HG02610 (cell line): ENCODE measurements at regions not wholly inside any gene's neighbourhood (a gene's known extent, or its start where the extent isn't known, plus 50 kb on each side); places are given as distances from the start of the nearest gene placed in this dataset.
"Not testable (repeated sequence)": the region's sequence is repeated elsewhere in the genome, so short reads cannot be mapped to it uniquely, and the experiment has no call there.

ENCODE experiments used
- ATAC-seq: cut with Tn5 transposase; IDR thresholded peaks from one replicate; pipeline ENCODE4 v1.9.1; 2021; ENCODE audit warnings: mild to moderate bottlenecking, moderate library complexity; ENCODE audit not compliant: unreplicated experiment

DNA sequence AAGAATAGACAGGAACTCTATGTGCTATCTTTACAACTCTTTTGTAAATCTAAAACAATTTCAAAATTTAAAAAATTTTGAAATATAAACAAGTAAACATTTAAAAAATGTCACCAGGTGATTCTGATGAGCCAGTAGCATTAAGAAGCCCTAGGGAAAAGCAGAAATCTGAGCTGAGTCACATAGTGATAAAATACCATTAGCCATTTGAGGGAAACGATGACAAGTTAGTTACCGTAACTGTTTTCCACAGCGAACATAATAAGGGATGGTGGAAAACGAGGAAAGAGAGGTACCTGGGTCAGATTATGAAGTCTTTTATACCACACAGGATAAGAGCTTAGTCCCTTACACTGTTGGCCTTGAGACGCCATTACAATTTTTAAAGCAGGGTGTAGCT lies 55.5 kb downstream of the PRR15 start:
- no peak for ATAC-seq

DNA sequence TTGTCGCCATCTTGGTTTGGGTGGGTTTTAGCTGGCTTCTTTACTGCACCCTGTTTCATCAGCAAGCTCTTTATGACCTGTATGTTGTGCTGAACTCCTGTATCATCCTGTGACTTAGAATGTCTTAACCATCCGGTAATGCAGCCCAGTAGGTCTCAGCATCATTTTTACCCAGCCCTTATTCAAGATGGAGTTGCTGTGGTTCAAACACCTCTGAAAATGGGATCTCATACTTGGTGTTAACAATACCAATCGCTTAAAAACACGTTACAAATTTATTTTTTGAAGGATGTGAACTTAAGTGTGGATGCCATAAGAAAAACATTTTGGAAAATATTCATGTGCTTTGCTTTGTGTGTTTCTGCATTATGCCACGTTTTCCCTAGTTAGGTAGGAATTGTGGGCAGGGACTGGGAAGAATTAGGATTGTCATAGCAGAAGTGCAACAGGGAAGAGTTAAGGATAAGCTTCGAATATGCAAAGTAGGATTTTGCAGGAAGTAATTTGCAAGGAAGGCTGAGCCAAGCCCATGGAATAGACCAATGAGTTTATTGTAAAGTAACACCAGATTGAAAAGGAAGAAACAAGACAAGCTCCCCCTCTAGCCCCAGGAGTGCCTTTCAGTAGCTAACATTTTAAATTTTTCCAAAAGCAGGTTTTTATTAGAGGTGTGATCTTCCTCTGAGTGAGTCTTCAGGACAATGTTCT lies 56.4 kb downstream of the PRR15 start:
- ATAC-seq, result no peak

DNA sequence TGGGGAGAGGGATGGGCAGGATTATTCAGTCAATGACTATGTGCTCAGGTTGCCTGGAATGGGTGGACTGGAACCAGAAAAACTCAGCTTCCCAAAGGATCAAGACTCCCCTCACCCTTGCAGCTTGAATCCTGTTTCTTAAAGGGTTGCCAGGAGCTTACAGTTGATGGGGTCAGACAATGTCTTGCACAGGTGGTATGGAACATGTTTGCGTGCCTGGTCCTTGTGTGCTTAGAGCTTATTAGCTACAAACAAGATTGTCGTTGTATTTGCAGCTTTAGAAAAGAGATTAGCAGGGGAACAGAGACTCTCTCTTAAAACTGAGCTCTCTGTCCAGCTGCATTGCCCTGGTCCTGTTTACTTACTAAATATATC lies 56.9 kb downstream of the PRR15 start:
- ATAC-seq, result no peak

DNA sequence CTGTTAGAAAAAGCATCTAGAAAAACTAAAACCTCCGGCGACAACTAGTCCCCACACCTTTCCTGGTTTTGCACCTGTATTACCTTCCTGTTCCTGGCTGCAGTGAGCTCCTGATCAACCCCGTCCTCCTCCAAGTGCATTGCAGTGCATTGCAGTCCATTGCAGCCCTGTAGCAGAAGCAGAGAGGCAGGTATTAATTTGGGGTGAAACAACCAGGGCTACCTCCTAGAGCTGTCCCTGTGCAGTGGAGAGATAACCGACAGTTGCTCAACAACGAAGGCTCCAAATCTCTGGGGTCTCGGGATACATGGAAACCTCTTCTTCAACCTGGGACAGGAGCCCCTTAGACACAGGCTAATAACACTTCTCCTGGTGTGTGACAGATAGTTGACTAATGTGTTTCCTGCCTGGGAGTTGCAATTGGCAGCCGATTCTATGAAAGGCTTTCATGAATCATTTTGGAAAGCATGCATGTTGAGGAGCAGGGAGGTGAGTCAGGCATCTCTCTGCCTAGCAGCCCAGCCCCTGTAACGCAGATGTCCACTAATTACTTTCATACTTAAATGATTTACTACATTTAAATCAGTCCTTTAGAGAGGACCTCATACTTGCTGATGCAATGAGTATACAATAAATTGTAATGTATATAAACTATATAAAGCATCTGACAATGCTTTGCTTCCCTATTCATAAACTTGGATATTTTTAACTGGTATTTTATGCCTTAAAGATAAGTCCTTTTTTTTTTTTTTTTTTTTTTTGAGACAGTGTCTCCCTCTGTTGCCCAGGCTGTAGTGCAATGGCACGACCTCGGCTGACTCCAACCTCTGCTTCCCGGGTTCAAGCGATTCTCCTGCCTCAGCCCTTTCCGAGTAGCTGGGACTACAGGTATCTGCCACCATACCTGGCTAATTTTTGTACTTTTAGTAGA lies 59.0 kb downstream of the PRR15 start:
- ATAC-seq, result no peak

DNA sequence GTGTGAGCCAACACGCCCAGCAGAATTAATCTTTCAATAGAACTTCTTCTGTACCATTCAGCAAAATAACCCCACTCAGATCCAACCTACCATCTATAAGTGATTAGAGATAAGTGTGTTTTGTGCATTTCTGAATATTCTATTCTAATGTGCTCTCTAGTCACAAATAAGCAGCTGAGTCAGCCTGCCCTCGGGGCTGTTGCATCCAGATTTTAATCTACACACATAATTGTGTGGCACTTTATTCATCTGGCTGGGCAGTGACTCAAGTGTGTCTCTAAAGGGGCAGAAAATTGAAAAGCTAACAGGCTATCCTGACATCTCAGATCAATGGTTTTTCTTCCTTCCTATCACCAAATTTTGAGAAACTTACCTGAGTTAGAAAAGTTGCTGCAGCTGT lies 60.3 kb downstream of the PRR15 start:
- ATAC-seq, result no peak

DNA sequence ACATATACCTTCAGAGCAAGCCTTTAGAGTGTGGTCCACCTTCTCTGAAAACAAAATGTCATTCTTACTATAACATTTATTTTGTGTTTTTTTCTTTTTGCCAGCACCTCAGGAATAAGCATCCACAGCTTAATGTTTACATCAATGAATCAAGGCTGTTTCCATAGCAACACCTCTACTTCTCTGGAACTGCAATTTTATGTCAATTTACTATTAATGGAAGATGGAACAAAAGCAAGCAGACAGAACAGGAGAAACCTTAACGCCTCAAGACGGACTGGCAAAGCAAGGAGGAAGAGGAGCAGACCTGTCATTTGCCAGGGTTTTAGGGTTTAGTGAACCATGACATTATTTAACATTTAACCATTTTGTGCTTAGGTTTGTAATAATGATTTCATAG lies 63.1 kb downstream of the PRR15 start:
- no peak for ATAC-seq

DNA sequence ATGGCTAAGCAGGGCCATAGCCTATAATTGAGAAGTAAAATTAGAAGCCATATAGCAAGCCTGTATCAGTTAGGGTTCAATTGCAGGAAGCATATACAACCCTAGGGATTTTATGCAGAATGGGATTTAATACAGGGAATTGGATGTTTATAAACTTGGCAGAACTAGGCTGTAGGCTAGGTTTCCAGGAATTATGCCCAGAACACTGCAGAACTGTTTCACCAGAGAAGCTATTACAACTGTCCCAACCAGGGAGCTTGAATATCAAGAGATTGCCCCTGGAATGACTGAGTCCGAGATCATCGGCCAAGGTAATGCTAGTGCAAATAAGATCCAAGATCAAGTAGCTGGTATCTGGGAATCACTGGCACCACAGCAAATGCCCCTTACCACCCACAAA lies 64.0 kb downstream of the PRR15 start:
- ATAC-seq, result no peak

DNA sequence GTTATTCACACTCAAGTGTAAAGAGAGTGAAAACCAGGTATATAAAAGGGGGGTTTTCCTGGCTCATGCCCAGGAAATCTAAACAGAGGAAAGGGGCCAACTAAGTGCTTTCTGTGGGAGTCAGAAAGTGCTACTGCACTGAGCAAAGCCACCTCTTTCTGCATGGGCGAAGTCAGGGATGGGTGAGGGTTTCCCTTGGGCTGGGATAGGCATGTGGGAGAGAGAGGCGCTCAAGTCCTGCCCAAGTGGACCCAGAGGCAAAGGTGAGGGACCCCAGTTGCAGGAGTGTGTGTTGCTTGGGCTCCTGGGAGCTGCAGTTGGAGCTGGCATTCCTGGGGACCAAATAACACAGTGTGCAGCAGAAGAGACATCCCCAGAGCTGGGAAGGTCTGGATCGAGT lies 65.9 kb downstream of the PRR15 start:
- no peak for ATAC-seq

DNA sequence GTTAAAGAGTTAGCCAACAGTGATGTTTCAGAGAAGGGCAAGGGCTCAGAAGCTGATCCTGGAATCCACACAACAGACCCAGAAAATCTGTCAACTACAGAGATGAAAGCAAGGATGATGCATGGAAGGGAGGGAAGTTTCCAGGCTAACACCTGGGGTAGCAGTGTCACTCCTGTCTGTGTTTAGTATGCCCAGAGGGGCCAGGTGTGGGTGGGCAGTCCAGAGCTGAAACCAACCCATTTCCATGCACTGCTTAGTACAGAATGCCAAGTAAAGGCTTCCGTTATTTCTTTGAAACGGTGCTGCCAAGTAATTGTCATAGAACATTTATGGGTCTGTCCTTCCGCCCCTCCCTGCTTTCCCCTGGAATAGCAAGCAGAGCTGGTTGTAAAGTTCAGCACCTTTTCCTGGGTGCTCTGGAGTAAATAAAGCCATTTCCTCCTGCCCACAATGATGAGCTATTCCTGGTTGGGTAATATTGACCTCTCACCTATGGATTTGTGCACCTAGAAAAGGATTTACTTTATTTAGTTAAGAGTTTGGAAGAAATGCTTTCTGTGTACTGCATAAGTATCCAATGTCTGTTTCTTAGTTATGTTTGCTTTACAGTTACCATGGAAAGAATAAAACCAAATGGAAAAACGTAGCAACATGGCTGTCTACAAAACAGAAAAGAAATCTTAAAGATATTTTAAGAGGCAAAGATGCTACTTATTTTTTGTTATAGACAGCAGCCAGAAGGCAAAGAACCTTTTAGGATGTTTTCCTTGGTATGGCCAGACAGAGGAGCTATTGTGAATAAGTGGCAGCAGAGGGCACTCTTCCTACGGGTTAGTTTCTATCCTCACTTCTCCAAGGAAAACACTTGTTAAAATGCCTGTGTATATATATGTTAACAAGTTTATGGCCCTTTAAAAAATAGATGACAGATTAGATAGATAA lies 71.7 kb downstream of the PRR15 start:
- ATAC-seq, result not testable (repeated sequence)

DNA sequence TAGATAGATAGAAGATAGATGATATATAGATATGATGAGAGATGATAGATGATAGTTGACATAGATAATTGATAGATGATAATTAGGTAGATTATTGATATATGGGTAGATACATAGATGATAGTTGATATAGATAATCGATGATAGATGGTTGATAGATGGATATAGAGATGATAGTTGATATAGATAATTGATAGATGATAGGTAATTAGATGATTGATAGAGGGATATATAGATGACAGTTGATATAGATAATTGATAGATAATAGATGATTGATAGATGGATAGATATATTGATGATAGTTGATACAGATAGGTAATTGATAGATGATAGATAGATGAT lies 72.3 kb downstream of the PRR15 start:
- no peak for ATAC-seq

DNA sequence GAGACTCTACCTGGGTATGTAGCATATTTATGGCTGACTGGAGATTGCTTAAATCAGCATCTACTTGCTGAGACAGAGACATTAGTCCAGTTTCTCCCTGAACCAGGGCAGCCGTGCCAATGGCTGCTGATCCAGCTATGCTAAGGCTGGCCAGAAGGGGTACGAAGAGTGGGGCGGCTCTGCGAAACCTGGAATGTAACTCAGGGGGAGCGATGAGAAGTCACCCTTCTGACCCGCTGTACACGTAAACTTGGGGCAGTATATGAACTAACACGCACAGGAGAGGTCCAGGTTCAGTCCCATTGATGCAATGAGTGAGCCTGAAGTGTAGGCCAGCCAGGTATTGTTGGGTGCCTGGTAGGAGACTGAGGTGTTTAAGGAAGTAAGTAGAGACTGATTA lies 73.7 kb downstream of the PRR15 start:
- ATAC-seq, result no peak

DNA sequence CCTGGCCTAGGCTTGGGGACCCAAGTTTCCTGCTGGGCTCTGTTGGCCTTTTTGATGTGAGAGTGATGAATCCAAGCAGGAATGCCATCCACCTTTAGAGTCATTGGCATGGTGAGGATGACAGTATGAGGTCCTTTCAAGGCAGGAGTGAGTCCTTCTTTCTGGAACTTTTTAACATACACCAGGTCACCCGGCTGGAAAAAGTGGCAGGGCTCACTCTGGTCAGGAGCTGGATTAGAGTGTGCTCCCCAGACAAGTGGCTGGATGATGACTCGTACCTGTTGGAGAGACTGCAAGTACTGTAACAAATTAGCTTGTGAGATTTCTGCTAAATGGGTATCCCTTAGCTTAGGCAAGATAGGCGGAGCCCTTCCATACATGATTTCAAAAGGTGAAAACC lies 75.2 kb downstream of the PRR15 start:
- ATAC-seq, result not testable (repeated sequence)

DNA sequence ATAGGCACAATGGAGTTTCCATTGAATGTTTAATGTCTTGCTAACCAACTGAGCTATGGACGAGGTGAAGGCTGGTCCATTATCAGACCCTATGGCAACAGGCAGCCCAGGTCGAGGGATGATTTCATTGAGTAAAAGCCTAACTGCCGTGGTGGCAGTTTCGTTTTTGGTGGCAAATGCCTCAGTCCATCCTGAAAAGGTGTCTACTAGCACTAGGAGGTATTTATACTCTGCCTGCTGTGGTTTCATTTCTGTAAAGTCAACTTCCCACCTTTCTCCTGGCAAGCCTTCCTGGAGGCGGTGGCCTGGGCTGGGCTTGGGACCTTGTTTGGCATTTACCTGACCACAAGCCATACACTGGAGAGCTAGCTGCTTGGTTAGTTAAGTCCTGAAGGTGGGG lies 75.8 kb downstream of the PRR15 start:
- ATAC-seq, result no peak

DNA sequence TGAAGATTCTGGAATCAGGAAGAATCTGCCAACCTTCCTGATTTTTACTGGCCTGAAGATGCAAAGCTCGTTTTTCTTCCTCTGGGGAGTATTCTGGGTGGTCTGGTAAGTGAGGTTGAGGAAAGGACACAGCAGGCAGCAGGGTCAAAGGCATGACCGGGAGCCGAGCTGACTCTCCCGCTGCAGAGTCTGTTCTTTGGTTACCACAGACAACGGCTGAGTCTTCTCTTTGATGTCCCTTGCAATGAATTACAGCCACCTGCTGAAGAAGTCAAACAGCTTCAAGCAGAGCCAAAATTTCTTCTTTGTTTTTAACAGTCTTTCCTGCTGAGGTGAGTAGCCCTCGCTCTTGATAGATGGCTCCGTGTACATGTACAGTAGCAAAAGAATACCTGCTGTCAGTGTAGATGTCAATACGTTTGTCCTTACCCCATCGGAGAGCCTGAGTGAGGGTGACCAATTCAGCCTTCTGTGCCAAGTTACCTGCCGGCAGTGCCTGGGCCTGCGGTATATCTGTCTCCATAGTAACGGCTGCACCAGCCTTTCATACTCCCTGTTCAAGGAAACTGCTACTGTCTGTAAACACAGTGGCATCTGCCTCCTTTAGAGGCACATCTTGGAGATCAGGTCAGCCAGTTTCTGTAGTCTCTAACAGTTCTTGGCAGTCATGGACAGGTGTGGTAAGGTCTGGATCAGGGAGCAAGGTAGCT lies 76.4 kb downstream of the PRR15 start:
- no peak for ATAC-seq

DNA sequence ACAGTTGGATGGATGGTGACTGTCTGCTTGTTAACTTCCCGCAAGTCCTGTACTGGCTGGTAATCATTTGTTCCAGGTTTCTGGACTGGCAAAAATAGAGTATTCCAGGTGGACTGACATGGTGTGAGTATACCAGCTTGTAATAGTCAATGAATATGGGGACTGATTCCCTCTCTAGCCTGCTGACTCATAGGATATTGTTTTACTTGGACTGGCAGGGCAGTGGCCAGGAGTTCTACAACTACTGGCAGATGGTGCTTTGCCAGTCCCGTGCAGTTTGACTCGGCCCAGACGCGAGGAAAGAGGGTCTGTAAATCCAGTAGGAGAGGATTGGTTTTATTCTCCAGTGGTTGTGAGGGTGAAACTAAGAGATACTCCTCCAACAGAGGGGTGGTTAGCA lies 78.0 kb downstream of the PRR15 start:
- ATAC-seq, result no peak

DNA sequence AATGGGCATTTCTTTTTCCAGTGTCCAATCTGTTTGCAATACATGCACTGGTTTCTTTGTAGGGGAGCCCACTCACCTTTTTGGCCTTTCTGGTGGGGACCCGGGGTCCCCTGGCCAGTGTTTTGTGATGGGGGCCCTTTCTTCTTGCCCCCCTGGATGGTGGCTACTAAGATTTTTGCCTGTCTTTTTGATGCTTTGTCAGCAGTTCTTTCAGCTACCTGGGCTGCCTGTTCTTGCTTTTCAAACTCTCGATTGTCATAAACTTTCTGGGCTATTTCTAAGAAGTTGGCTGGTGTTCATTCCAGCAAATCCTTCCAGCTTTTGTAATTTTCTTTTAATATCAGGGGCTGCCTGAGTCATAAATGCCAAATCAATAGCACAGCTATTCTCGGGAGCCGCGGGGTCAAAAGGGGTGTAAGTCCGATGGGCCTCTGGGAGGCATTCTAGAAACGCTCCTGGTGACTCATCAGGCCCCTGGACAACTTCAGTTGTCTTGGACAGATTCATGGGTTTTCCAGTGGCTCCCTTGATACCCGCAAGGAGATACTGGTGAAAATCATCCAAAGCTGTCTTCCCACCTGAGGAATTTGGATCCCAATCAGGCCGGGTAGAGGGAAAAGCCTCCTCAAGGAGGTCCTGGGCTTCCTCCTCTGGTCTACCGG lies 79.0 kb downstream of the PRR15 start:
- ATAC-seq, result no peak

DNA sequence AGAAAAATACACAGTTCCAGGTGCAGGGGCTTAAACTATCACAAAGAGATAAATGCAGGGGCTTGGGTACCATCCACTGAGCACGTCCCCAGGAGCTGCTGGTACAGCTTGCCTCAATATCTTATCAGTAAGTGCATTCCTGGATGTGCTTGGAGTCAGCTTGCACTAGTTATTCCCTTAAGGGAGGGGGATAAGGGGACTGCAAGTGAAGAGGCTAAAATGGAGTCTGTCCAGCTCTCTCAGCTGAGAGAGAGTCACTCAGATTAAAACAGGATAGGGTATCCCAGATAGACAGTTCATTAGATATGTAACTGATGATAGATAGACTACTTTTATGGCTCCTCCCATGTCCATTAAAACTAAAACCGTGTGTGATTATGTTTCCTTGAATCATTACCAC lies 82.5 kb downstream of the PRR15 start:
- not testable (repeated sequence) for ATAC-seq

DNA sequence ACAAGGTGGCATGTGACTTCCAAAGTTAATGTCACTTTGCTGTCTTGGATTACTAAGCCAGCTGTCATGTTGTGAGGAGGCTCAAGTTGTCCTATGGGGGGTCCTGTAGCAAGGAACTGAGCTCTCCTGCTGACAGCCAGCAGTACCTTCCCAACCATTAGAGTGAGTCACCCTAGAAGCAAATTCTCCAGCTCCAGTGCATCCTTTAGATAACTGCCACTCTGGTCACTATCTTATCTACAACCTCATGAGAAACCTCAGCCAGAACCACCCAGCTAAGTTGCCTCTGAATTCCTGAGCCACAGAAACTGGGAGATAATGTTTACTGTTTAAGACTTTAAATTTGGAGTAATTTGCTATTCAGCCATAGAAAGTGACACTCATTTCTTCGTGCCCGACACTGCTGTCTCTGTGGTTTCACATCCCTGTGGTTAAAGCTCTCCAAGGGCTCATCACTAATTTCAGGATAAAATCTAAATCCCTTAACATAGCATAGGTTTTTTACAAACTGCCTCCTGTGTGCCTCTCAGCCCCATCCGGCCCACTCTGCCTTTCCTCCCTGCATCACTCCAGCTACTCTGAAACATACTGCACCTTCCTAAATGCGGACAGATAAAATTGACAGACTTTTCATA lies 83.5 kb downstream of the PRR15 start:
- ATAC-seq, result no peak

DNA sequence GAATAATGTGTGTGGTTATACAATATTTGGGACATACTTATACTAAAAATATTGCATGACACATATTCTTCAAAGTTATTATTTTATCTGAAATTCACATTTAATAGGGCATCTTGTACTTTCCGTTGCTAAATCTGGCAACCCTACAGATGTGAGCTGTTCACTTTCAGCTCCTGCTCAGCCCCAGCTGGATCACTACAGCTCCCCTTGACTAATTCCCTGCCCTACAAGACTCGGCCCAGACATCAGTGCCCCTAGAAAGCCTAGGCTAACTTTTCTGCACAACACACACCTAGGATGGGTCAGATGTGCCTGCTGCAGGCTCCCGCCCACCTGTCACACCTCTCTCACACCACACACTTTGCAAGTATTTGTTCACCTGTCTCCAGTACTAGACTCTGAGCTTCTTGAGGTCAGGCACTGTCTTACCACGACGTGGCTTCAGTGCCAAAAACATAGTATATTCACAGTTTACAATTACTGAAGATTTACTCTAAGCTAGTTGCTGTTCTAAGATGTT lies 84.1 kb downstream of the PRR15 start:
- not testable (repeated sequence) for ATAC-seq
